AG10803 (cell line): ENCODE measurements at regions not wholly inside any gene's neighbourhood (a gene's known extent, or its start where the extent isn't known, plus 50 kb on each side); places are given as distances from the start of the nearest gene placed in this dataset.

ENCODE experiments used
- DNase-seq: peaks from one replicate; pipeline ENCODE4 v3.0.0; 2010; ENCODE audit warnings: low read depth
- H3K4me3 ChIP-seq: 2 replicates; pipeline ENCODE4 v1.5.1; 2011; ENCODE audit warnings: mild to moderate bottlenecking, low read length, control low read depth
- TF ChIP-seq, protein P1 (sequence below): conservative IDR thresholded peaks from 2 replicates; pipeline ENCODE4 v1.5.1; 2011; ENCODE audit warnings: mild to moderate bottlenecking, low read length, control low read depth, inconsistent platforms

GRCh38 chr9:1115370-1115769 lies 65.2 kb downstream of the DMRT2 start:
- H3K4me3 ChIP-seq, result no peak overlapping the region
- TF ChIP-seq, protein P1, sequence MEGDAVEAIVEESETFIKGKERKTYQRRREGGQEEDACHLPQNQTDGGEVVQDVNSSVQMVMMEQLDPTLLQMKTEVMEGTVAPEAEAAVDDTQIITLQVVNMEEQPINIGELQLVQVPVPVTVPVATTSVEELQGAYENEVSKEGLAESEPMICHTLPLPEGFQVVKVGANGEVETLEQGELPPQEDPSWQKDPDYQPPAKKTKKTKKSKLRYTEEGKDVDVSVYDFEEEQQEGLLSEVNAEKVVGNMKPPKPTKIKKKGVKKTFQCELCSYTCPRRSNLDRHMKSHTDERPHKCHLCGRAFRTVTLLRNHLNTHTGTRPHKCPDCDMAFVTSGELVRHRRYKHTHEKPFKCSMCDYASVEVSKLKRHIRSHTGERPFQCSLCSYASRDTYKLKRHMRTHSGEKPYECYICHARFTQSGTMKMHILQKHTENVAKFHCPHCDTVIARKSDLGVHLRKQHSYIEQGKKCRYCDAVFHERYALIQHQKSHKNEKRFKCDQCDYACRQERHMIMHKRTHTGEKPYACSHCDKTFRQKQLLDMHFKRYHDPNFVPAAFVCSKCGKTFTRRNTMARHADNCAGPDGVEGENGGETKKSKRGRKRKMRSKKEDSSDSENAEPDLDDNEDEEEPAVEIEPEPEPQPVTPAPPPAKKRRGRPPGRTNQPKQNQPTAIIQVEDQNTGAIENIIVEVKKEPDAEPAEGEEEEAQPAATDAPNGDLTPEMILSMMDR, result no peak
- DNase-seq, result no peak

GRCh38 chr9:1117439-1117838 lies 67.3 kb downstream of the DMRT2 start:
- TF ChIP-seq, protein P1, result no peak
- no peak for DNase-seq
- no peak overlapping the region for H3K4me3 ChIP-seq

- TF ChIP-seq, protein P1, result no peak
- DNase-seq, result no peak
- H3K4me3 ChIP-seq, result no peak overlapping the region
Observed at GRCh38 chr9:1120500-1121165, 70.5 kb downstream of the DMRT2 start.

- DNase-seq, result no peak
- TF ChIP-seq, protein P1, result no peak
- H3K4me3 ChIP-seq, result no peak overlapping the region
Observed at GRCh38 chr9:1125741-1126140, 75.6 kb downstream of the DMRT2 start.

DNA sequence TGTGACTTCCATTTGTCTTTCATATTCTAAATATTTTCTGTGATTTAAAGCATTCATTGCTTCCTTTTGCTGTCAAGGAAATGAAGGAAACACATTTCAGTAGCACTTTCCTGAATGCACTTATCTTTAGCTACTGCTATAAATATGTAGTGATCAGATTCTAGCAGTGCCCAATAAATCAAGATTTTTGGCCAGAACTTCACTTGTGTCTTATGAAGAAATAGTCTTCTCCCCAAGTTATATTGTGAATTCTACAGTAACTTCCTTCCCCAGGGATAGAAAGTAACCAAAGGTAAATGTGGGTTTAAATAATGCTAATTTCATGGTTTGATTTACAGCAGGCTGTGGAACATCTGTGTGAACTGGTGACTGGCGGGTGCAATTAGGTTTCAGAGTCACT lies 77.9 kb downstream of the DMRT2 start:
- DNase-seq, result no peak
- no peak overlapping the region for H3K4me3 ChIP-seq
- TF ChIP-seq, protein P1, result no peak

- TF ChIP-seq, protein P1, result no peak
- DNase-seq, result no peak
- H3K4me3 ChIP-seq, result no peak overlapping the region
Observed at GRCh38 chr9:1129382-1129781, 79.2 kb downstream of the DMRT2 start.

GRCh38 chr9:1140057-1140456 lies 89.9 kb downstream of the DMRT2 start:
- no peak overlapping the region for H3K4me3 ChIP-seq
- TF ChIP-seq, protein P1, result no peak
- DNase-seq, result no peak
